NCI-H2107 treated with DMSO at 0.1 percent for 48 hours (cell line): ENCODE measurements at regions not wholly inside any gene's neighbourhood (a gene's known extent, or its start where the extent isn't known, plus 50 kb on each side); places are given as distances from the start of the nearest gene placed in this dataset.

Experiments
- DNase-seq: peaks from one replicate; lab custom pipeline; 2025; ENCODE audit not compliant: unreplicated experiment; lab: John Stamatoyannopoulos, UW

DNA sequence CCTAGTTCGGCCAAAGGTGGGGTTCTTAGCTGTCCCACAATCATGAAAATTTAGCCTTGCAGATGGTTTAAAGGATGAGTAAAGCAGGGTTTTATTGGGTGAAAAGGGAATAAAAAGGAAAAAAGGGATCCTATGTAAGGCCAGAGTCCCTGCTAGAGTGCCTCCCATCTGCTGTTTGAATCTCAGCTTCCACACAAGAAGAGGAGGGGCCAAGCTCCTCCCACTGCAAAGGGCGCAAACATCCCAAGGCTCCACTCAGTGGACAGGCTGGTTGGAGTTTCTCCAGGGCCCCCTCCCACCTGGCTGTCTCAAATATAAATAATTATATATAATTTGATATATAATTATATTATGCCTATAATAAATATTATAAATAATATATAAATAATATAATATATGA, 1272.1 kb upstream of the PCDH20 start:
- DNase-seq: no peak

DNA sequence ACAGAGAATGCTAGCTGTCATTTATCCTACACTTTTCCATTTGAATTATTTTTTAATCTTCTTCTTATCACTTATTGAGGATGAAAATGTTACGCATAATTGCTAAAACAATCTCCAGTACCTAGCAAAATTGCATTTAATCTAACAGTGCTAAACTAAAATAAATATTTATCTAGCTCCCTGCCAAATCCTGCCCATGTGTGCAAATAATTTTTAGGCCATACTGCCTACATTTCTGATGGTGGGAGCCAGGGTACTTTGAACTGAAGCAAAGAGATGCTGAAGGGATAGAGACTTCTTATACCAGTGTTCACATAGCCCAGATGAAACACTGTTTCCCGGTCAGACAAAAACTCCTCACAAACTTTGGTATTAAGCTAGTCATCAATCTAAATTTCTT, 1268.7 kb upstream of the PCDH20 start:
- no peak for DNase-seq

DNA sequence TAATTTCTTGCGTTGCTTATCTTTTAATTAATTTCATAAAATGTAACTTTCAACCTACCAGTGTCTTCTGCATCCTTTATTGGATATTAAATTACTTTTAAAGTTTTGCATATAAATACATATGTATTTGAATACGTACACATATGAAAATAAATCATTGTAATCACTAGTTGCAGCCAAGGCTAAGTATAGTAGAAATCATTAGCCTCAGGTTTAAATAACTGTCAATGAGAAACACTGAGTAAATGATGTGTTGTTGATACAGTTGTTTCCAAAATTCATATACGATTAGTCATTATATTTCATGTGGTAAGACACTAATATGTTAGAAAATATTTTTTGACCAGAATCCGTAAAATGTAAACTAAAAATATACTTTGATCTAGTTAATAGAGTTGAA, 1267.1 kb upstream of the PCDH20 start:
- DNase-seq: no peak

DNA sequence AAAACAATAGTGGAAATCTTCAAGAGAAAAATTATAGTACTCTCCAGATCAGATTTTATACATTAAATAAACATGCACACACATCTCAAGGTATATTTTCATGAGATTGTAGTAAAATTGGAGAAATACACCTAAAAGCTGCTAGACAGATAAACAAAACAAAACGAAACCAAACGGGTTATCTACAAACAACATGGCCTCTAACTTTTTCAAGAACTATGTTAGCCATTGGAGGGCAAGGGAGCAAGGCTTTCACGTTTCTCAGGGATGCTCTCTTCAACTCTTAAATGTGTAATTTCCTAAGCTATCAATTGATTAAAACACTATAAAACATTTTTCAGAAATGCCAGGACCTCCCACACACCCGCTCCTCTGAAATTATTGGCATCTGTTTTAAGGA, 1262.4 kb upstream of the PCDH20 start:
- no peak for DNase-seq

DNA sequence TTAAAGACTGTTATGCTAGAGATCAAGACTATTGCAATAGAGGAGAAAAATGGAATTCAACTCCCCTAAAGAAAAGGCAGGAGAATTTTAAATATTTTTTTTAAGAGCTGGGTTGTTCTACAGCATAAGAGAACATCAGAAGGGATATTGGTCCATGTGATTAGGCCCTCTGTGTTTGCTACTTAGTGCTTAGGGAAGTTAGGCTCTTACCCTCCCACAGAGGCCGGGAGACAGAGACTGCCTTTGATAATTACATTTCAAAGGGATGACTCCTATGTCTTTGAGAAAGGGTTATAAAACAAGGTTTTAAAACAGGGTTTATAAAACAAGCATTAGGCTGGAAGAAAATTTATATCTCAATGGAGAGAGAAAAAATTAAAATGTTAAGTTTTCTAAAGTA, 1248.1 kb upstream of the PCDH20 start:
- no peak for DNase-seq

DNA sequence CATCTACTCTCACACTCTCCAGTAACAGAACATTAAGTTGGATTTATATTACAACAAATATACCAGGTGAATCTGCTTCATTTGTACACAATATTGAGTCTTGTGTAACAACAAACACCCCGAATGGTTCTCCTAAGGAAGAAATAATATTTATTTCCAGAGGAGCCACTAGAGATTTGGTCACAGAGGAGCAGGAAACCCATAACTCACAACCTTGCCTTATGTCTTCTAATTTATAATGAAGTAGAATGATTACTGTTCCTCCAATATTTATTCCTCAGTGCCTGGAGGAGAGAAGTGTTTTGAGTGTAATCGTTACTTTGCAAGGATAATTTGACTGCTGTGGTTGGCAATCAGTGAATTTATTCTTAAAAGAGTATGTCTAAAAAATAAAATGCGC, 1243.7 kb upstream of the PCDH20 start:
- DNase-seq: no peak

DNA sequence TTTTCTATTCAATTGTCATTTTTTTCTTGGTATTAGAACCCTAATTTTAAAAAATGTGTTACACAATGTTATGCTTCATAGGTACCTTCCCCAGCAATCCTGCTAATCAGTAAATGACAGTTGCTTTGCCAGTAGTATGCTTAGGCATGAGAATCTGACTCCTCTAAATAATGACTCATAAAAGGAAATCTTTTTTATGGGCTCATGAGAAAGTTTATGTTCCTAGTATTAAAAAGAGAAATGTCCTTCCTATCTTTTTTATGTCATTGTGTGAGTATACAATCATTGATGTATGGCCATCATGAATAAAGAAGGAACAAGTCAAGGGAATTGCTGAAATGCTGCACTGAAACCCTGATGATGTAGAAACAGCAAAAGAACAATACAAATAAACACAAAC, 1237.7 kb upstream of the PCDH20 start:
- DNase-seq: no peak

DNA sequence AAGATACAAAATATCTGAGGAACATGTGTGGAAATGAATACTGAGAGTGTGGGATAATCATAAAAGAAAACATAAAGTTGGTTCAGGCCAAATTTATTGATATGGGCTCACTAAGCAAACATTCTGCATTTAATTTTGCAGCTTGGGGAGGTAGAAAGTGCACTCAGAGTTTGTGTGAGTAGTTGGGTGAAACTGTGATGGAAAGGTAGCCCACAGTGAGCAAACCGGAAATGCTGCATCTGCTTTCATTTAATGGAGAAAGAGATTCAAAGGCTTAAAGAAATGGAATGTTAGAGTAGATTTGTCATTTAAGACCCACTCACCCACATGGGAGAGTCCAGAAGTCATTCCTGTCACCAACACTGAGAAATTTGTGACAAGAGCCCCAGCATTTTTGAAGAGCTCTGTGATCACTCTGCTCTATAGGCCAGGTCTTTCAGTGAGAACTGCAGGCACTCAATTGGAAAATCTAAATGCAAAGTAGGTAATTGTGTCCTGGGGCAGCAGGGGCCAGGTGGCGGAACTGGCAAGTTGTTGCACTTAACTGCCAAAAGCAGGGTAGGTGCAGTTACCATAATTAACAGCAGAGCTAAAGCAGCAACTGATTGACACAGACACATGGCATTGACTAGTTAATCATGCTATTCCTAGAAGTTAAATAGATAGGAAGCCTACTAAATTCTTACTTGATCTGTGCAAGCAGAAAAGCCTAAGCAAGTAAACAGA, 1228.3 kb upstream of the PCDH20 start:
- DNase-seq: no peak

DNA sequence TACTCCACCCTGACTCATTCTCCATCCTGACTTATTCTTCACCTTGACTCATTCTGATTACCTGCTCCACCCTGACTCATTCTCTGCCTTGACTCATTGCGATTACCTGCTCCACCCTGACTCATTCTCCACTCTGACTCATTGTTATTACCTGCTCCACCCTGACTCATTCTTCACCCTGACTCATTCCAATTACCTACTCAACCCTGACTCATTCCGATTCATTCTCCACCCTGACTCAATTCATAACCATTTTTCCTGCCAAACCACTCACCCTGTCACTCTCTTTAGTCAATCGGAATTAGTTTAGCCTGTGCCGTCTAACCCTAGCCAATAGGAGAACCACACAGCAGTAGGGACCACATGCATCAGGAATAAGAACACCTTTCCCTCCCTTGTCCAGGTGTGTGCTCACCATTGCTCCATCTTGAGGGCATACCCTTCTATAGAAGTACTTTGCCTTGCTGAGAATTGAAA, 1227.4 kb upstream of the PCDH20 start:
- DNase-seq: no peak

DNA sequence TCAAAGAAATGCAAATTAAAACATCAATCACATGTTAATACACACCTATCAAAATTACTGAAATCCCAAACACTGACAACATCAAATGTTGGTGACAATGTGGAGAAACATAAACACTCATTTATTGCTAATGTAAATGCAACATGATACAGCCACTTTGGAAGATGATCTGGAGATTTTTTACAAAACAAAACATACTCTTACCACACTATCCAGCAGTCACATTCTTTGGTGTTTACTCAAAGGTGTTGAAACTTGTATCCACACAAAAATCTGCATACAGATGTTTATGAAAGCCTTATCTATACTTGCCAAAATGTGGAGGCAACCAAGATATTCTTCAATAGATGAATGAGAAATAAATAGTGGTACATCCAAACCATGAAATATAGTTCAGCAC, 1219.5 kb upstream of the PCDH20 start:
- DNase-seq: peak; percentile 21

DNA sequence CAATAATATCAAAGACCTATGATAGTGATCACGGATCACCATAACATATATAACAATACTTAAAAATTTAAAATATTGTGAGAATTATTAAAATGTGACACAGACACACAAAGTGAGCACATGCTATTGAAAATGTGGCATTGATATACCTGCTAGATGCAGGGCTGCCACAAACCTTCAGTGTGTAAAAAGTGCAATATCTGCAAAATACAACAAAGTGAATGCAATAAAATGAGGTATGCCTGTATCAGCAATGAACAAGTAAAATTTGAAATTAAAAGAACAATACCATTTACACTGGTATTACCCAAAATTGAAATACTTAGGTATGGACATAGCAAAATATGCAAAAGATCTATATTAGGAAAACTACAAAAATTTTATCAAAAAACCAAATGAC, 1217.8 kb upstream of the PCDH20 start:
- no peak for DNase-seq

DNA sequence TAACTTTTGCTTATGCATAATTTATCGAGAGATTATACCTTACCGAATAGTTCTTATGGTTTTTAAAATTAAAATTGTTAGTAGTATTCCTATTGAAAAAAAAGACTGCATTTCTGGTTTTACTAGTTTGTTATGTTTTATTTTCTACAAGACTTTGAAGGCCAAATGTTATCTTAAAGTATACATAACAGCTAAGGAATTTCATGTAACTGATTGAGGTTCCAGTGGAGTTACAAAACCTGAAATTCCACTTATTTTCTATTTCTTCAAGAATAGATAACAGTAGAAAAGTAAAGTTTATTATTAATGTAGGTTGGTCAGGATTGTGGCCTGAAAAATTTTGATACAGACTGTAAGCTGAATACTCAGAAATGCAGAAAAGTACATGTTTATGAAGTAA, 1216.0 kb upstream of the PCDH20 start:
- DNase-seq: no peak

DNA sequence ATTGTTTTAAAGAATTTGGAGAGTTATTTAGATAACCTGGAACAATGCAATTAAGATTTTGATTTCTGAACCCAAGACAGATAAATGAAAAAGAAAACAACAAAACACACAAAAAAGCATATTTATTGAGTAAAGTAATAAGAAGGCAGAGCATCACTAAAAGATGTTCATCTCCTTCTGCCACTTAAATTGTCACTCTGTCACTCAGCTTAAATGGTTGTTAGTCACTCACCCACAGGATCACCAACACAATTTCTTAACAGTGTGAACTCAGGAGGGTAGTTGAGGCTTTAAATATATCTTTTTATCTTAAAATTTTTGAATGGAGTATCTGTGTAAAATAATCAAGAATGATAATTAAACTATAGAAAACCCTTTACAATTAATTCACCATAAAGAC, 1215.5 kb upstream of the PCDH20 start:
- no peak for DNase-seq

DNA sequence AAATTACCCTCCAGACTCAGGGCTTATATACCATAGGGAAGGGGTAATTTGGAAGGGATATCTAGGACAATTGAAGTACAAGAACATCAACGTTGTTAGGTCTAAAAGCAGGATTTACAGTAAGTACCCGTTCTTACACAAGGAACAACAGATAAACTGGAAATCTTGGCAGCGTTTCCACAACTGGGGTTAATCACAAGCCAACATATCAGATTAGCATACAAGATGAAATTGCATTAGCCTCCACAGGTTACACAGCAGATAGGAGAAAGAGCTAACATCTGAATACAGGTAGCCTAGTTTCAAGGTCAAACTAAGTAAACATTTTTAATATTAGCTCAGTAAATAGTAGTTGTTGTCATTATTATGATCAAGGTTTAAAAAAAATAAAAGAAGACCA, 1214.0 kb upstream of the PCDH20 start:
- no peak for DNase-seq

DNA sequence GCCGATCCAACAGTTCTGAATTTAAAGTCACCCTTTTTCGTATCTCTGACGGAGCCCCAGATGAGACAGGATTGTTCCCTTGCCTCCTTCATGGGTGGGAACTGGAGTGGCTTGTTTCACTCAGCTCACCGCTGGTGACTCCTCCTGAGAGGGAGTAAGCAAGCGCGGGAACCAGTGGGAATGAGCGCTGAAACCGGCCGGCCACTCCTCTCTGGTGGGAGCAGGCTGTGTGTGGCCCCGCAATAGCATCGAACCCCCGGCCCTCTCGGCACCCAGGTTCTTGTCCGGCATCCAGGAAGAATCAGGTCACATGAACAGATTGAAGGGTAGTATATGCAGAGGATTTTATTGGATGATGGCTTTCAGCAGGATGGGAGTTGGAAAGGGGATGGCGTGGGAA, 1211.6 kb upstream of the PCDH20 start:
- no peak for DNase-seq

DNA sequence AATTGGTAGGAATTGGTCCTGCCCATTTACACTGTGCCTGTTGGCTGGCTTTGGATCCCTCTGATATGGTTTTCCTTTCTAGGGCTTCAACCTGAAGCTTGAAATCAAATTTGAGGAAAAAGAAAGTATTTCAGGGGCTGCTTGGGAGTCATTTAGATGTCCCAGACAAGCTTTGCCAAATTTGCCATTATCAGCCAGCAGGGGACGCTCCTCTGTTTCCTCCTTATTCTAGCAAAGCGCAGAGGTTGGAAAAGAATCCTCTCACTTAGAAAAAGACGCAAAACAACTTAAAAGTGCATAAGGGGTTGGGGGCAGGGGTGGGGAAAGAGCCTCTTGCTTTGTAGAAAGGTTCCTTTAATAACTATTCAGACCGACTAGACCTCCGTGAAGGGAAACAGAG, 1211.1 kb upstream of the PCDH20 start:
- no peak for DNase-seq

DNA sequence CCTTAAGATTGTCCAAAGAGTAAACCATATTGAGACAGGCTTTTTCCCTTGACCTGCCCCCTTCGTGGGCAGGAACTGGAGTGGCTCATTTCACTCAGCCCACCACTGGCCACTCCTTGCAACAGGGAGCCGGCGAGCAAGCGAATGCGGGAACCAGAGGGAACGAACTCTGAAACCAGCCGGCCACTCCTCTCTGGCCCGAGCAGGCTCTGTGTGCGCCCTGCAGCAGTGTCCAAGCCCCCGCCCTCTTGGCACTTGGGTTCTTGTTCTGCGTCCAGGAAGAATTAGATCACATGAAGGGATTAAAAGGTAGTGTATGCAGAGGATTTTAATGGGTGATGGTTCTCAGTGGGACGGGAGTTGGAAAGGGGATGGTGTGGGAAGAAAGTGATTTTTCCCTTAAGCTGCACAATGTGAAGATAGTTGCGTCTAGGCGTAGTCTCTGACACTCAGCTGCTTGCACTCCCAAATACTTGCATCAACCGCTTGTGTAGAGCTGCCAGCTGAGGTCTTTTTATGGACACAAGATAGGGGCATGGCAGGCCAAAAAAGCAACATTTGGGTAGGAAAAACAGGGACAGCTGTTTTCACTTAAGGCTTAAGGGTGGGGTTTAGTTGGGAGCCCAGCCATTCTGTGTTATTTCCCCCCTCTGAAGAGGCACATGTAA, 1209.7 kb upstream of the PCDH20 start:
- DNase-seq: no peak

DNA sequence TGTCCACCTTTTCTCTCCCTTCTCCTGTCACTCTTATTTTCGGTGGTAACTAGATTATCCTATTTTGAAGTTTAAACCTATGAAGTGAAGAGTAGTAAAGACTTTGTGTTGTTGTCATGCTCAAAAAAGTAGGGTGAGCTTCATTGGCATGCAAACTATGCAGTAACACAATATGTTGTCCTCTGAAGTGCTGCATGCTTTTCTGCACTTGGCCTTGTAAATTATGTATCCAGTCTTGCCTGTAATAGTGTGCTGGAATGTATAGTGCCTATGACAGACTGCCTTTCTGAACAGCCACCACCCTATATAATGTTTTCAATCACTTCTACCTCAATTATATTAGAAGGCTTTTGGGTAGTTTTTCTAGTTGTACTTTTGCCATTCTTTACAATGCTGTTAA, 1198.2 kb upstream of the PCDH20 start:
- DNase-seq: no peak

DNA sequence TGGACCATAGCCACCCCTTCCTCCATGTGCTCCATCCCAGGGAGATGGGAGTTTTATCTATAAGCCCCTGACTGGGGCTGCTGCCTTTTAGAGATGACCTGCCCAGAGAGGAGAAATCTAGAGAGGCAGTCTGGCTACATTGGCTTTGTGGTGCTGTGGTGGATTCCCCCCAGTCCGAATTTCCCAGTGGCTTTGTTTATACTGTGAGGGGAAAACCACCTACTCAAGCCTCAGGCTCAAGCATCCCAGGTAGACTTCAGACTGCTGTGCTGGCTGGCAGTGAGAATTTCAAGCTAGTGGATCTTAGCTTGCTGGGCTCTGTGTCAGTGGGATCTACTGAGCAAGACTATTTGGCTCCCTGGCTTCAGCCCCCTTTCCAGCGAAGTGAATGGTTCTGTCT, 1195.7 kb upstream of the PCDH20 start:
- no peak for DNase-seq

DNA sequence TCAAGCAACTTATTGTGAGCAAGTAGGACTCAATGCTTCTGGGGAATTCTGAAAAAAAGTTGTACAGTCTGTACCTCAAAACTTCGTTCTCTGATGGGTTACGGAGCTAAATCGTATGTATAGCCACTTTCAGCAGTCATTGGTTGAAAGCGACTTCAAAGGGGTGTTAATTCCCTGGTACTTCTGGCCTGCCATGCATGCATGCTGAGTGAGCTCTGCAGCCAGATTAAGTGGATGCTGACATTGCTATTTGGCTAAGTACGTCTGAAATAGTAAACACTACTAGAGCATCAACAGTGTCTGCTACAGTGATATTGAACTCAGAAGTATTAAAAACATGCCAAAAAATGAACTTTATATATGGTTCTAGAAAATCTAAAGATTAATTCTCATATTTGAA, 1183.1 kb upstream of the PCDH20 start:
- DNase-seq: no peak

DNA sequence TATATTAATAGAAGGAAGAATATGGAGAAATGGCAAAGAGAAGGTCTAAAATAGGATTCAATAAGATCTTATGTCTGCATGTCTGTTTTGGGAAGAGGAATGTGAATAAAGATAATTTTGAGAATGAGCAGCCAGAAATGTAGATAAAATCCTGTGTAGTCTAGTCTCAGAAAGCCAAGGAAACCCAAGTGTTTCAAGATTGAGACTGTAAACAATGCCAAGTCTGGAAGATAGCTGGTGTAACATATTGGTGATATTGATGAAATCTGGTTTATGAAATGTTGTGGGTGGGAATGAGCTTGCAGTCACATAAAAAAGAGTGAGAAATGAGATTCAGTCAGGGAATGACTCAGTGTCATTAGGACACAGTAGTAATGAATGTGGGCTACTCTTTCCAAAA, 1180.3 kb upstream of the PCDH20 start:
- DNase-seq: no peak

DNA sequence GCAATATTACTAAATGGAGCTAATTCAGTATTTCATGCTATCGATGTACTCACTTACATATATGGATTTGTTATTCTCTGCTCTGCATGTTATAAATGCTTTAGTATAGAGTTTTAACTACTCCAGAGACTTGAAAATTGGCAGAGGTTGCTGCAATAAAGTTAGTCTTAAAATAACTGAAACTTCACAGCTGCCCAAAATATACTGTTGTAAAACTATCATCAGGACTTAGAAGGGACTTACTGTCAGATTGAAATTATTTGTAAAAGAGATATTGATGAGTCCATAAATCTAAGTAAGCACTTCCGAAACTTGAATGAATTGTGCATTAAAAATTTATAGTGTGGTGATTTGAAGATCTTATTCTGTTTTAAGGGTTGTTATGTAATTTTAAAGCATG, 1178.2 kb upstream of the PCDH20 start:
- DNase-seq: no peak

DNA sequence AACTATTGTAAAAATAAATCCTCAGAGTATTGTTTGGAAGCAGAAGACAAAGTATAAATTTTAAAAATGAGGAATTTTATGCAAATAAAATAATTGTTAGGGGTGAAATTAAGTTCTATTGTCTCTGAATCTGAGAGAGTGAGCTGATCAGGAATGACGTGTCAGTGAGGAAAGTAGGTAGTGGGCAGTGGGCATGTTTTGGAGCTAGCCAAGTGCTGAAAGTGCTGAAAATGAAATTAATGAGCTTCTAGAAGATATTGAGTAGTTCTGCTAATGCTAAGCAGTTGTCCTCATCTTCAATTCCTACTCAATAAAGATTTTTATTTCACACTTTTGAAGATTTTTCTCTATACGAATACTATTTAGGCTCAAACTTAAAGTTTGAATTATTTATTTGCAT, 1167.8 kb upstream of the PCDH20 start:
- DNase-seq: no peak
